GM12878 (cell line): ENCODE measurements at regions not wholly inside any gene's neighbourhood (a gene's known extent, or its start where the extent isn't known, plus 50 kb on each side); places are given as distances from the start of the nearest gene placed in this dataset.

Experiments used
- FOXM1 ChIP-seq: IDR thresholded peaks from 2 replicates; pipeline ENCODE4 v1.6.1; 2012; ENCODE audit warnings: low read depth, mild to moderate bottlenecking, inconsistent platforms, low read length, moderate library complexity
- JUNB ChIP-seq: IDR thresholded peaks from 2 replicates; pipeline ENCODE4 v1.6.1; 2016; ENCODE audit warnings: antibody characterized with exemption, mild to moderate bottlenecking
- MAX ChIP-seq: IDR thresholded peaks from 2 replicates; pipeline ENCODE4 v1.6.1; 2012; ENCODE audit warnings: low read depth, low read length, improper control_type of control experiment
- RELA ChIP-seq: fragments of 450-650 bp; IDR thresholded peaks from 2 replicates; pipeline ENCODE4 v1.8.0; 2014; ENCODE audit warnings: borderline replicate concordance; ENCODE audit not compliant: partially characterized antibody
- SUZ12 ChIP-seq: fragments of 200-600 bp; sonication (generic); IDR thresholded peaks from one replicate; pipeline ENCODE4 v1.6.1; 2018; ENCODE audit warnings: antibody characterized with exemption, mild to moderate bottlenecking; ENCODE audit not compliant: unreplicated experiment
- USF2 ChIP-seq: IDR thresholded peaks from 2 replicates; pipeline ENCODE4 v1.6.1; 2011; ENCODE audit warnings: low read depth, low read length, improper control_type of control experiment, borderline replicate concordance
- ZBTB11 ChIP-seq: fragments of 450-650 bp; formaldehyde crosslinking; IDR thresholded peaks from 2 replicates; pipeline ENCODE4 v1.5.0; 2022; ENCODE audit warnings: mild to moderate bottlenecking, missing genetic modification characterization
- ZNF24 ChIP-seq: fragments of 450-650 bp; IDR thresholded peaks from 2 replicates; pipeline ENCODE4 v1.6.1; 2017; ENCODE audit warnings: antibody characterized with exemption, mild to moderate bottlenecking
- ZNF622 ChIP-seq: fragments of 450-650 bp; IDR thresholded peaks from 2 replicates; pipeline ENCODE4 v1.6.1; 2017; ENCODE audit warnings: mild to moderate bottlenecking, inconsistent platforms
- ZSCAN29 ChIP-seq: fragments of 450-650 bp; IDR thresholded peaks from 2 replicates; pipeline ENCODE4 v1.6.1; 2017; ENCODE audit warnings: mild to moderate bottlenecking, moderate library complexity

- no peak for TF ChIP-seq SUZ12
- TF ChIP-seq ZNF24 = no peak
- TF ChIP-seq USF2 = no peak
- TF ChIP-seq ZNF622 = no peak
- no peak for TF ChIP-seq MAX
- no peak for TF ChIP-seq JUNB
- TF ChIP-seq ZBTB11 (CRISPR knock-in tag) = no peak
- TF ChIP-seq FOXM1 = no peak
- TF ChIP-seq RELA = no peak
- TF ChIP-seq ZSCAN29 = no peak
Observed at GRCh38 chr3:30505866-30506520, 100.4 kb upstream of the TGFBR2 start.
